Kidney (tissue), 13 donors: ENCODE measurements at regions not wholly inside any gene's neighbourhood (a gene's known extent, or its start where the extent isn't known, plus 50 kb on each side); places are given as distances from the start of the nearest gene placed in this dataset.
"Not testable (repeated sequence)": the region's sequence is repeated elsewhere in the genome, so short reads cannot be mapped to it uniquely, and the experiment has no call there.

ENCODE experiments used
- DNase-seq, 5 donors: peaks; one replicate each; pipeline ENCODE4 v3.0.0-alpha.2; 2013 to 2020
- FAIRE-seq: peaks from 2 replicates; lab custom pipeline; 2012; peaks lifted over from hg19 to GRCh38; lab: Jason Lieb, UNC
- H3K27ac ChIP-seq, 2 donors: one replicate each; pipeline ENCODE4 v1.7.0; 2013; ENCODE audit warnings: low read depth in 2 of 2, low read length in 2 of 2, inconsistent platforms in 1 of 2
- H3K27me3 ChIP-seq: one replicate; pipeline ENCODE4 v1.7.1; 2013; ENCODE audit warnings: low read length, inconsistent platforms; ENCODE audit not compliant: control insufficient read depth, insufficient read depth
- H3K36me3 ChIP-seq, 3 donors: one replicate each; pipeline versions ENCODE4 v1.7.0 to v1.7.1; 2013; ENCODE audit warnings: low read length in 3 of 3, control low read depth in 1 of 3, inconsistent platforms in 1 of 3; ENCODE audit not compliant: insufficient read depth in 3 of 3, control insufficient read depth in 2 of 3
- H3K4me1 ChIP-seq, 3 donors: one replicate each; pipeline versions ENCODE4 v1.7.0 to v1.7.1; 2013; ENCODE audit warnings: low read length in 3 of 3, inconsistent platforms in 1 of 3, low read depth in 1 of 3; ENCODE audit not compliant: control insufficient read depth in 2 of 3, insufficient read depth in 2 of 3
- H3K4me3 ChIP-seq, 3 donors: one replicate each; pipeline versions ENCODE4 v1.7.0 to v1.8.1; 2013; ENCODE audit warnings: low read length in 3 of 3, control low read depth in 1 of 3, inconsistent platforms in 1 of 3
- H3K9ac ChIP-seq, 3 donors: one replicate each; pipeline versions ENCODE4 v1.7.0 to v1.7.1; 2013; ENCODE audit warnings: low read length in 3 of 3, control low read depth in 1 of 3, inconsistent platforms in 1 of 3
- H3K9me3 ChIP-seq, 3 donors: one replicate each; pipeline versions ENCODE4 v1.7.0 to v1.7.1; 2013; ENCODE audit warnings: low read length in 3 of 3, control low read depth in 1 of 3, inconsistent platforms in 1 of 3; ENCODE audit not compliant: control insufficient read depth in 2 of 3, insufficient read depth in 1 of 3
- intact Hi-C: fragments of 100-400 bp; cut with DNase I; formaldehyde crosslinking; loops from one replicate; pipeline ENCODE4 v1.11.1; 2022
- TF ChIP-seq, protein P1 (sequence below): IDR thresholded peaks from 3 replicates; pipeline ENCODE4 v1.5.1; 2012; ENCODE audit warnings: mild to moderate bottlenecking, moderate library complexity, borderline replicate concordance; ENCODE audit not compliant: insufficient read depth; ENCODE audit errors: extremely low read depth
- donor health status: control.
- donor health status: control.
- donor health status: control.
- donor health status: control.
- donor health status: control.
- donor health status: DM: yes; HTN: yes; CAD: no.
- donor health status: Normal renal cell carcinoma (clear cell type).

DNA sequence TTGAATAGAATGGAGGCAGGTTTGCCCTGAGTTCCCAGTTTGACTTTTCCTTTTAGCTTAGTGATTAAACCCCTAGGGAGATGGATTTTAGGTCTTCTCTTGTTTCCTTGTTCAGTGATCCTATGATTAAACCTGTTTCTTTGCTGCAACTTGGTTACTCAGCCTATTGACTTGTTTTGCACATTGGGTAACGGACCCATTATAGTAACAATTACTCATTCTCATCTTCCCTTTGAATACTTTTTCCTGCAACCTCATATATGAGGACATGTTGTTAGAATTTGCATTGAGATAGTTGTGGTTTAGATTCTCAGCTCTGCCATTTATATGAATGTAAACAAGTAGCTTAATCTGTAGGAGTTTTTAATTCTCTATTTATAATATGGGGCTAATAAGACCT, 489.2 kb upstream of the CNTN5 start:
- no peak for FAIRE-seq
- Histone ChIP-seq H3K9me3 (no peaks in the 10 kb centered on the region), H3K4me1 (no peaks in the 10 kb centered on the region), H3K27me3 (no peaks in the 10 kb centered on the region), H3K36me3 (no peaks in the 10 kb centered on the region), H3K4me3 (no peak overlapping the region), H3K27ac (no peak overlapping the region), H3K9ac (no peak overlapping the region)
- TF ChIP-seq, protein P1, sequence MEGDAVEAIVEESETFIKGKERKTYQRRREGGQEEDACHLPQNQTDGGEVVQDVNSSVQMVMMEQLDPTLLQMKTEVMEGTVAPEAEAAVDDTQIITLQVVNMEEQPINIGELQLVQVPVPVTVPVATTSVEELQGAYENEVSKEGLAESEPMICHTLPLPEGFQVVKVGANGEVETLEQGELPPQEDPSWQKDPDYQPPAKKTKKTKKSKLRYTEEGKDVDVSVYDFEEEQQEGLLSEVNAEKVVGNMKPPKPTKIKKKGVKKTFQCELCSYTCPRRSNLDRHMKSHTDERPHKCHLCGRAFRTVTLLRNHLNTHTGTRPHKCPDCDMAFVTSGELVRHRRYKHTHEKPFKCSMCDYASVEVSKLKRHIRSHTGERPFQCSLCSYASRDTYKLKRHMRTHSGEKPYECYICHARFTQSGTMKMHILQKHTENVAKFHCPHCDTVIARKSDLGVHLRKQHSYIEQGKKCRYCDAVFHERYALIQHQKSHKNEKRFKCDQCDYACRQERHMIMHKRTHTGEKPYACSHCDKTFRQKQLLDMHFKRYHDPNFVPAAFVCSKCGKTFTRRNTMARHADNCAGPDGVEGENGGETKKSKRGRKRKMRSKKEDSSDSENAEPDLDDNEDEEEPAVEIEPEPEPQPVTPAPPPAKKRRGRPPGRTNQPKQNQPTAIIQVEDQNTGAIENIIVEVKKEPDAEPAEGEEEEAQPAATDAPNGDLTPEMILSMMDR = no peak
- intact Hi-C loops = no loop called here
- no peak for DNase-seq

DNA sequence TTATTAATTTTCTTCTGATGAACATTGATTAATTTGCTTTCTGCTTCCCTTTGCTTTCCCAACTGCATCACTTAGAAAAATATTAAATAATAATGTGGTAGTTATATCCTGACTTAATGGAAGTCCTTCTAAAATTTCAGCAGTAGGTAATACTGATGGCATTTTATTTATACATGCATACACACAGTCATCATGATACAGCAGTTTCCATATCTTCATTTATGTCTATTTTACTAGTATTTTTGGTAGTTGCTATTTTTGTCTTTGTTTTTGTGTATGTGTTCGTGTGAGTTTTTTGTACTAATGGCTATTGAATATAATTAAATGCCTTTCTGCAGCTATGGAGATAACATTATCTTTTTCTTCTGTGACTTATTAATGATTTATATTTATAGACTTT, 484.7 kb upstream of the CNTN5 start:
- Histone ChIP-seq H3K27me3 (no peaks in the 10 kb centered on the region), H3K4me3 (no peak overlapping the region), H3K36me3 (no peaks in the 10 kb centered on the region), H3K4me1 (no peaks in the 10 kb centered on the region), H3K9me3 (no peaks in the 10 kb centered on the region), H3K9ac (no peak overlapping the region), H3K27ac (no peak overlapping the region)
- FAIRE-seq (no peak), DNase-seq (no peak)
- intact Hi-C loops = no loop called here
- TF ChIP-seq, protein P1 = no peak

DNA sequence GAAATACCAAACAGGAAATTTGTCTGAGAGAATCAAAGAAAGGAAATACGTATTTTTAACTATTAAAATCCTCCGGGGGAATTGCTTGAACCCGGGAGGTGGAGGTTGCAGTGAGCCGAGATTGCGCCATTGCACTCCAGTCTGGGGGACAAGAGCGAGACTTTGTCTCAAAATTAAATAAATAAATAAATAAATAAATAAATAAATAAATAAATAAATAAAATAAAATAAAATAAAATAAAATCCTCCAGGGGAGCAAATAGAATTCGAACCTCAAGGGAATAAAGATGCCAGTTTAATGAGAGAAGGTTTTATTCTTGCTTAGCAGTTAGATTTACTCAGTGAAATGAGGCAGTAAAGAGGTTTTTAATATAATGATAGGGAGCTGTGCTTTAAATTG, 482.4 kb upstream of the CNTN5 start:
- intact Hi-C loops, H3K9ac ChIP-seq, FAIRE-seq: not testable (repeated sequence)

DNA sequence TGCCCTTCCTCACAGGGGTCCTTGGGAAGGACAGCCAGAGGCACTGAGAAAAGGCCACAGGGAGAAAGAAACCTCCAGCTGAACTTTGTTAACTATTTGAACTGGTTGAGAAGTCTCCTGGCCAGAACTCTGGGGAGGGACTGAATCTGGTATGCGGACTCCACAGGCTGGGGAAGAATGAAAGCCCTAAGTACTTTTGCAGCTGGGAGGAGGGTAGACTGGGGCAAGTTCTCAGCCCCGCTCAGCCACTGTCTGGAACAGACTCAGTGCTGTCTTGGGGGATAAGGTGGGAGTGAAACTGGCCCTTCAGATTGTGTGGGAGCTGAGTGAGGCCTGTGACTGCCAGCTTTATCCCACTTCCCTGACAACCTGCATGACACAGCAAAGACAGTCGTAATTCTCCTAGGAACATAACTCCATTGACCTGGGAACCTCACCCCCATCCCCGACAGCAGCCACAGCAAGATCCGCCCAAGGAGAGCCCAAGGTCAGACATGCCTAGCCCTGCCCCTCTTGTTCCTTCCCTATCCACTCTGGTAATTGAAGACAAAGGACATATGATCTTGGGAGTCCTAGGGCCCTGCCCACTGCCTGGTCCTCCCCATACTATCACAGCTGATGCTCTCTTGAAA, 475.1 kb upstream of the CNTN5 start:
- H3K27ac ChIP-seq = no peak overlapping the region
- H3K9me3 ChIP-seq = no peaks in the 10 kb centered on the region
- no peak overlapping the region for H3K4me3 ChIP-seq
- no peaks in the 10 kb centered on the region for H3K36me3 ChIP-seq
- intact Hi-C loops = no loop called here
- H3K4me1 ChIP-seq = no peaks in the 10 kb centered on the region
- DNase-seq = peak in 2 of 5 donors; percentile 8 to 31
- TF ChIP-seq, protein P1 = no peak
- FAIRE-seq = no peak
- H3K9ac ChIP-seq = no peak overlapping the region
- H3K27me3 ChIP-seq = no peaks in the 10 kb centered on the region

More for the DNA sequence above, 482.4 kb upstream of the CNTN5 start:
- not testable (repeated sequence) for H3K9me3 ChIP-seq, H3K27ac ChIP-seq, H3K4me1 ChIP-seq, H3K27me3 ChIP-seq, H3K36me3 ChIP-seq, H3K4me3 ChIP-seq, DNase-seq
